ENCODE measurements at regions not wholly inside any gene's neighbourhood (a gene's known extent, or its start where the extent isn't known, plus 50 kb on each side); places are given as distances from the start of the nearest gene placed in this dataset.

DNA sequence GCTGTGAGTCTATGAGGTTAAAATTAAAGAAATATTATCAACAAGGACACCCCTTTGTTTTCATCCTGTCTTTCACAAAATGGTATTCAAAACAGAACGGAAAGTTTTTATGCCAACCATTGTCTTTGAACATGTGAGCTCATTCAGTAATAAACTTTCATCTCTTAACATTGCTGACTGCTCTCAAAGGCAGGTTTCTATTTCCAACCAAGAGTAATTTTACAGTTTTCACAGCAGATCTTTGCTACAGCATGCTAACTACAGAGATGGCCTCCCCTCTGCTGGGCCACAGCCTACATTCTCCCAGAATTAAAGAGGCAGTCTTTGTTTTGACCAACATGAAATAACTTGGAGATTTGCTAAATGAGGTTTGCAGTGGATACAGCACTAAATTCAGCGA lies 101.5 kb downstream of the DMRT2 start:
- TF ChIP-seq CHD2 (IDR thresholded peaks at IDR 0.05; ENCODE audit: low read length, partially characterized antibody) (no peak), POLR2A (IDR thresholded peaks at IDR 0.05; ENCODE audit: low read length) (no peak), KDM1A (IDR thresholded peaks at IDR 0.05; ENCODE audit: low read depth) (no peak), REST (IDR thresholded peaks at IDR 0.05) (no peak)
- TF ChIP-seq, protein P1, sequence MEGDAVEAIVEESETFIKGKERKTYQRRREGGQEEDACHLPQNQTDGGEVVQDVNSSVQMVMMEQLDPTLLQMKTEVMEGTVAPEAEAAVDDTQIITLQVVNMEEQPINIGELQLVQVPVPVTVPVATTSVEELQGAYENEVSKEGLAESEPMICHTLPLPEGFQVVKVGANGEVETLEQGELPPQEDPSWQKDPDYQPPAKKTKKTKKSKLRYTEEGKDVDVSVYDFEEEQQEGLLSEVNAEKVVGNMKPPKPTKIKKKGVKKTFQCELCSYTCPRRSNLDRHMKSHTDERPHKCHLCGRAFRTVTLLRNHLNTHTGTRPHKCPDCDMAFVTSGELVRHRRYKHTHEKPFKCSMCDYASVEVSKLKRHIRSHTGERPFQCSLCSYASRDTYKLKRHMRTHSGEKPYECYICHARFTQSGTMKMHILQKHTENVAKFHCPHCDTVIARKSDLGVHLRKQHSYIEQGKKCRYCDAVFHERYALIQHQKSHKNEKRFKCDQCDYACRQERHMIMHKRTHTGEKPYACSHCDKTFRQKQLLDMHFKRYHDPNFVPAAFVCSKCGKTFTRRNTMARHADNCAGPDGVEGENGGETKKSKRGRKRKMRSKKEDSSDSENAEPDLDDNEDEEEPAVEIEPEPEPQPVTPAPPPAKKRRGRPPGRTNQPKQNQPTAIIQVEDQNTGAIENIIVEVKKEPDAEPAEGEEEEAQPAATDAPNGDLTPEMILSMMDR (IDR thresholded peaks at IDR 0.05) = no peak

Measured in A549 (cell line).